ENCODE measurements at regions not wholly inside any gene's neighbourhood (a gene's known extent, or its start where the extent isn't known, plus 50 kb on each side); places are given as distances from the start of the nearest gene placed in this dataset.

DNA sequence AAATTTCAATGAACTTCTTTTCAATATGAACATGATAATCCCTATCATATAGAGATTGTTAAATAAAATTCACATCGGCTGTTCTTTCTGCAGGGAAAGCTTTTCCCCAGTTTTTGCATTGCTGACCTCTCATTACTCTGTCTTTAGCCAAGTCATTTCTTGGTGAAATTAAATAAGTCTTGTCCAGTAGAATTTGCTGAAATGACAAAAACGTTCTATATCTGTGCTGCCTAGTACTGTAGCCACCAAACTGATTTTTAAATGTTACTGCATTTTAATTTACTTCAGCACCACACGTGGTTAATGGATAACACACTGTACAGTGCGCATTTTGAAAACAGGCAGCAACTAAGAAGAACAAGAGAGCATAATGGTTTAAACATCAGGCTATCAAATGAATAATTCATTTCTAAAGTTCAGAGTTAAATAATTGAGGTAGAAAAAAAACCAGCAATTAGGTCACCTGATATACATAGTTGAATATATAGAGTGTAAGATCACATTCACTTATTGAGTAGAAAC is 178.9 kb downstream of the LIG4 start:
- TF ChIP-seq, protein P1, sequence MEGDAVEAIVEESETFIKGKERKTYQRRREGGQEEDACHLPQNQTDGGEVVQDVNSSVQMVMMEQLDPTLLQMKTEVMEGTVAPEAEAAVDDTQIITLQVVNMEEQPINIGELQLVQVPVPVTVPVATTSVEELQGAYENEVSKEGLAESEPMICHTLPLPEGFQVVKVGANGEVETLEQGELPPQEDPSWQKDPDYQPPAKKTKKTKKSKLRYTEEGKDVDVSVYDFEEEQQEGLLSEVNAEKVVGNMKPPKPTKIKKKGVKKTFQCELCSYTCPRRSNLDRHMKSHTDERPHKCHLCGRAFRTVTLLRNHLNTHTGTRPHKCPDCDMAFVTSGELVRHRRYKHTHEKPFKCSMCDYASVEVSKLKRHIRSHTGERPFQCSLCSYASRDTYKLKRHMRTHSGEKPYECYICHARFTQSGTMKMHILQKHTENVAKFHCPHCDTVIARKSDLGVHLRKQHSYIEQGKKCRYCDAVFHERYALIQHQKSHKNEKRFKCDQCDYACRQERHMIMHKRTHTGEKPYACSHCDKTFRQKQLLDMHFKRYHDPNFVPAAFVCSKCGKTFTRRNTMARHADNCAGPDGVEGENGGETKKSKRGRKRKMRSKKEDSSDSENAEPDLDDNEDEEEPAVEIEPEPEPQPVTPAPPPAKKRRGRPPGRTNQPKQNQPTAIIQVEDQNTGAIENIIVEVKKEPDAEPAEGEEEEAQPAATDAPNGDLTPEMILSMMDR (conservative IDR thresholded peaks at IDR 0.05; ENCODE audit: low read length): no peak
- TF ChIP-seq EZH2phosphoT487 (IDR thresholded peaks at IDR 0.05; ENCODE audit: borderline replicate concordance): no peak
